ENCODE measurements at regions not wholly inside any gene's neighbourhood (a gene's known extent, or its start where the extent isn't known, plus 50 kb on each side); places are given as distances from the start of the nearest gene placed in this dataset.

DNA sequence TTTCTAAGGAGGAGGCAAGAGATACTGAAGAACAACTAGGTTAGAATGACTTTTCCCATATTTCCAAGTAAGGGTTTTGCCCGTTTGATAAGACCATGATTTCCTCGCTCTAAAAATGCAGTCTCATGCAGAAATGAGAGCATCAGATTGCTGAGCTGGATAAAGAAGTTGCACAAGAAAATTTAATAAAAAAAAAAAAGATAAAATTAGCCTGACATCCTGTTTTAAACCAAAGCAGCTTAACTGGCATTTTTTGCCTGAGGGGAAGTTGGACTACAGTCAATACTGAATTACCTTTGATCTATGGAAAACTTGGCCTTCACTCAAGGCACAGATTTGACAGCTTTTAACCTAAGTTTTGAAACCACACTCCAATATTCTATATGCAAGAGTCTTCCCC is 208.4 kb downstream of the GASK1B start:
- no peak for DNase-seq (ENCODE audit: low spot score)

DNA sequence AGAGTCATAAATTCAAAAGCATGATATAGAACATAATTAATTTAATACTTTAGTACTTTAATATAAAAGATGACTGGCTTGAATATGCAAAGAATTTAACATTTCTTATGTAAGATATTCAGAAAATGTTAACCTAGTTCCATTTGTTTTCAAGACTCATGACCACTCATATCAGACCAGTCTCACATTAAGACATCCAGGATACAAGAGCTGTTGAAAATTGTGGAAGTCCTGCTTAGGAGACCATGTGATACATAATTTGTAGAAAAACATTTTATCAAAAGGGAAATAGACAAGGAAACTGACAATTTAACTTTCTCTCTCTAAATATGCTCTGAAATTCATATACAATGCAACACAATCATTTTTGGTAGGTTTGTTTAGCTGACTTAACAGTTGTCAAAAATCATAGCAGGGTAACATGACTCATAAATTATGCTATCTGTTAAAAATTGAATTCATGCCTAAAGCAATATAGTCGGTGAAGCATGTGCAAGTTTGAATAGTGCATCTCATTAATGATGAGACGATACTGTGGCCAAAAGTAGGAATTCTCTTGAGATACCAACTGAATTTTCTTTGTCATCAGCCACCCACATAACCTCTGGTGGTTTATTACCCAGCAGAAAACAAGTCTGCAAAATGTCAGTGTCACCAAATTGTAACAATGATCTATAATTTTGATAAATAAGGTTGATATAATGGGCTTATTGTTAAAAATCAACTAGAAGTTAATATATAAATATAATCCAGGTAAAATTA is 211.4 kb downstream of the GASK1B start:
- no peak for DNase-seq (ENCODE audit: low spot score)

DNA sequence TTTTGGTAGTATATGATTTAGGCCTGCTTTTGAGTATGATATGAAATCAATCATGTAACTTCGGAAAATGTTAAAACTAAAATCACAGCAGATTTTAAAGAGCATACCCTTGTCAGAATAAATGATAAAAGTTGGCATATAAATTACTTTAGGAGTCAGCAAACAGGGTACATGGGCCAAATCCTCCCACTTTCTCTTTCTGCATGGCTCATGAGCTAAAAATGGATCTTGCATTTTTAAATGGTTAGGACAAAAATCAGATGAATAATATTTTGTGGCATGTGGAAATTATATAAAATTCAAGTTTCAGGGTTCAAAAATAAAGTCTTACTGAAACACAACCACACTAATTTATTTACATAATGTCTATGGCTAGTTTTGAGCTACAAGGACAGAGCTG is 214.9 kb downstream of the GASK1B start:
- DNase-seq (ENCODE audit: low spot score), result no peak

DNA sequence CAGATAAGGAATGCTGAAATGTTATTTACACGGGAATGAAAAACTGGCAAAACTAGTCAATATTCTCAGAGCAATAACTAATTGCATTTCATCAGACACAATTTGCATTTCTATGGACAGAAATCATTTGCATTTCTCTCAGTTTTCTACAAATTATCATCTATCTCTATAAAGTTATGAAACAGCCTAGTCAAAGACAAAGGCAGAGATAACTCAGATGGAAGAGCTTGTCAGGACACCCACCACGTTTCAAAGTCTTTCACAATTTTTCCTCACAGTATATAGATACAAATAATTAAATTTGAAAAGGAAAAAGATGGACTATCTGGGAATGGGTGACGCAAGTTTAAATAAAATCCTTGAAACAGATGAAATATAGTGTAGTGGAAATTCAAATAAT is 230.8 kb downstream of the GASK1B start:
- DNase-seq (ENCODE audit: low spot score), result no peak

DNA sequence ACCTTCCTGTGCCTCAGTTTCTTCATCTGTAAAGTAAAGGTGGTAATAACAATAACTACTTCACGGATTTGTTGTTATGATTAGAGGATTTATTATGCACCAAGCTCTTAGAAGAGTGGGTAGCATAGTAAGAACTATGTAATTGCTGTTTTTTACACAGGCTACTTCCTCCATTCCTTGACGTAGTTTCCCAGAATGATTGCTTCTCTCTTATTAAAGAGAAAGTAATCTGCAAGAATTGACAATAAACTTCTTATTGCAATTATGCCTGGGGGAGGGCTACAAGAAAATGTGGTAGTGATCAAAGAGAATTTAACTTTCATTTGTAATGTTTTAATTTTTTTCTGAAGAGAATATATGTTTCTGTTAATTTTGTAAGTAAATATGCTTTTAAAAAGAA is 238.7 kb downstream of the GASK1B start:
- no peak for DNase-seq (ENCODE audit: low spot score)

DNA sequence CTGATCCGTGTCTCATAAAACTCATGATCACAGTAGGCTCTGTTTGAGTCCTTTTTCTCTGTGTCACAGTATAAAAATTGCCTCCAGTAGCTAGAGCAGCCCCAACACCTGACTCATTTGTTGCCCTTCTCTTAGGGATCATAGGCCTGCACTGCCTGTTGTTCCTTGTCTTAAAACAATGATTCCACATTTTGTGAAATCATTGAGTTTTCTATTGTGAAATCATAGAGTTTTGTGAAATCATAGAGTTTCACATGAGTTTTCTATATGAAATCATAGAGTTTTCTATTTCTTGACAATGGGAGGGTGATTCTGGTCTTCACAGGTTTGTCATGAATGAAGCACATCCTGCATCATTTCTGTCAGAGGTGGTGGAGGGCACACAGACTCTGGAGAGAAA is 239.9 kb downstream of the GASK1B start:
- DNase-seq (ENCODE audit: low spot score), result no peak

DNA sequence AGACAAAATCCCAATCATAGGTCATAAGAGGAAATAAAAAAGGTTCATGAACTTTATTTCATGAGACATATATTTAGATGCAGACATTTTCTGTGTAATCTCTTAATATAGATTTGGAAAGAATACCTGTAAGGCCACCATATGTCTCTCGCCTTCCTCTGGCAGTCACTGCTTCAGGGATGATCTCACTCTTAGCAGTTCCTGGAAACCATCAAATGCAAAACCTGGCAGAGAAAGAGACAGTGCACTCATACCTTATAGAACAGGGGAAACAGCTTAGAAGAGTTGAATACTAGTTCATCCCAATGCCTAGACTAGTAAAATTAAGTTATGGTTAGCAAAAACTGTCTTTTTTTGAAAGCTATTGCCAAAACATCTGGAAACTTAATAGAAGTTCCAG is 243.3 kb downstream of the GASK1B start:
- no peak for DNase-seq (ENCODE audit: low spot score)

DNA sequence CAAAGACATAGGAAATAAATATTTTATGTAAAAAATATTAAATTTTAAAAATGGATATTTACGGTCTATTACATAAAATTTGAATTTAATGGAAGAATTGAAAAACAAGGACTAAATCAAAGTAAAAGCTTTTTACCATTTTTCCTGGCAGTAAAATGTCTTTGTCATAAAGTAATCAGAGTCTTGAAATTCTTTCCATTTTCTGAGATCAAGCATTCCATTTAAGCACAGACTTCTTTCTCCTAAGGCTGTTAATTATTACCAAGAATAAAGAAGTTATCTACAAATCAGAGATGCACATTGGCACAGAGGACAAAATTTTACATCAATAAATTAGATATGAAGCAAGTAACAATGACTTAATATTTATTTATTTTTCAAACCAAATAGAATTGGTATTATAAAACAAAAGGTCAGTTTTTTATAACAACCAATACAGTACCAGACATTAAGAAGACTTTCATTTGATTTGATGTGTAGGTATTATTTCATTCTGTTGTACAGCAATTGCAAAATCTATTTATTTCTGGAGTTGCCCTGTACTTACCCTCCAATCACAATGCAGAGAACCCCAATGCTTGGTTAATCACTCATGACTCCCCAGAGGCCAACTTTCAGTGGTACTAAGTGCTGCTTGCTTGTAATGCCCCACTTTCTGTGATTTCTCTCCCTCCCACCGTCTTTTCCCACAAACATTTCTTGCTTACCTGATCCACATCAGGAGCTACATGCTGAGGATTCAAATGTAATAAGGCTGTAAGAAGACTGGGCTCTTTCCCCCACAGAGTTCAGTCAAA is 254.6 kb downstream of the GASK1B start:
- no peak for DNase-seq (ENCODE audit: low spot score)

DNA sequence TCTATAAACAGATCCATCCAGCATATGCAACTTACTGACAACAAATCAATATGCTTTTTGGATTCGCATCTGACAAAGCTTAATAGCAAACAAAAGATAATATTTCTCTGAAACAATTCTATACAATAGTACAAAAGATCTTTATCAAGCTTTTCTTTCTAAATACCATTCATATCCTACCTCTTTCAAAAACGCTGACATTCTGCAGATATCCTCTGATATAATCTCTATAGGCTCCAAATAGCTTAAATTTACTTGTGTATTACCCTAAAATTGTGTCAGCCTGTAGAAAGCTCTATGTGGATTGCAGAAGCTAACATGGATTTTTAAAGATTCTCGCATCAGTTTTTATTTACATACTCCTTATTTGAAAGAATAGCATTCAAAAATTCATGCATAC is 260.6 kb downstream of the GASK1B start:
- no peak for DNase-seq (ENCODE audit: low spot score)

DNA sequence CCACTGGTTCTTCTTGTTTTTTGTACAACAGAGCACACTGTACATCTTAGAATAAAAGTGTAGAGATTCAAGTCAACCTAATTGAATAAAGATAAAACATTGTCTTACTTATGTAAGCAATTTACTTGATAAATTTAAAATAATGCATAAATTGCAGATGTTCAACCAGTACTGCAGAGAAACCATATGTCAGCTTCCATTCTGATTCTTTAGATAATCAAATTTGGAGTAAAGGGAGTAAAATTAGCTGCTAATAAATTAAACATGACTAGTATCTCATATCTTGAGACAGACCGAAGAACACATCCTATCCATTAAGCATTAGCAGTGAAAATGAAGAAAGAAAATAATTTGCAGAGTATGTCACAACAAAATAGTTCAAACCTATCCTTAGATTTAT is 261.2 kb downstream of the GASK1B start:
- no peak for DNase-seq (ENCODE audit: low spot score)

DNA sequence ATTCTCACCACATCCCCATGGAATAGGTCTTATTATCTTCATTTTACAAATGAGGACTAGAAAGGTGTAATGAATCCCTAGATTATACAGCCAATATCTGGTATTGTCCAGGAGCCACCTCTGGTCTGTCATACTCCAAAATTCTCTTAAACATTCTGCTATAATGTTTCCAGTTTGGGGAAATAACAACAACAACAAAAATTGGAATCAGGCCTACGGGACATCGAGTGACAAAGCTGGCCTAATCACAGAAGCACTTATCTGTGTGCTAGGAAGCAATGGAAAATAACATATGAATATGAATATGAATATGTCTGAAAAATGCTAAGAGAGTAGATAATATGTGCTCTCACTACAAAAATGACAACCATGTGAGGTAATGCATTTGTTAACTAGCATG is 264.1 kb downstream of the GASK1B start:
- DNase-seq (ENCODE audit: low spot score), result no peak

DNA sequence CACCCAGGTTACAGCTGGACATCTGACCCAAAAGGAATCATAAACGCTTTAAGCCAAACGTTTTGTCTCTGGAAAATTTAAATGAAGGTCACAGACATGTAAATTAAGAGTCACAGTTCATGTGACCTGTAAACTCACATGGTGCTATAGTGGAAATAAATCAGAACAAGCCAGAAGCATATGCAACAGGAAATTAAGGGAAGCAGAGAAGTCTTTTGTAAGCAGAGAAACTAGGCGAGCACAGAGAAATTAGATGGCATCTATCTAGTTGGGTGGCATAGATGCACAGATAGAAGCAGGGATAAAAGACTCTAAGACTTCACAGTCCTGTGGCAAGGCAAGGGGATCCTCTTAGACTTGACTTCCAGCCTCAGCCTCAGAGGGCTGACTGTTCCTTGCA is 264.8 kb downstream of the GASK1B start:
- DNase-seq (ENCODE audit: low spot score), result no peak

DNA sequence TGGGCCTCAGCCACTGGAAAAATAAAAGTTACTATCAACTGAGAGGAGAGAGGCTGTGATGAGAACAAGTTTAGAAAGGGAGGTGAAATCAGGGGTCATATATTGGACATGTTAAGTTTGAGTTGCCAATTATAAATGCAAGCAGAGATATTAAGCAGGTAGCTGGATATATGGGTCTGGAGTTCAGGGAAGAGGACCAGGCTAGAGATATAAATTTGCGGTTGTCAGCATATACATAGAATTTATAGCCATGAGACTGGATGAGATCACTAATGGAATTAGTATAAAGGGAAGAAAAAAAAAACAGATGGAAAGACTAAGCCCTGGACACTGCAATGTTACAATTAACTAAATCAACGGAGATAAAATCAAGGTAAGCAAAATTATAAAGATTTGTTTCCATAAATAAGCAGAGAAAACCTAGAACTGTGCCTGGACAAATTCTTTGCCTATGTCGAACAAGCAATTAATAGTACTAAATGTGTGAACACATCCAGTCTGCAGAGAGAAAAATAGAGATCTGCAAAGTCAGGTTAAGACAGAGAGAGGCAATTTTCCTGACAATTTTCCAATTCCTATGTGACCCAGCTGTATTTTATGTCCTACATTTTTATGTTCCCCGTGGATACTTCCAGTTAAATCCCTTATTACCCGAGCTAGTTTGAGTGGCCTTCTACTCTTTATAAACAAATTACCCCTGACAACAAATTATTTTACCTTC is 265.4 kb downstream of the GASK1B start:
- no peak for DNase-seq (ENCODE audit: low spot score)

DNA sequence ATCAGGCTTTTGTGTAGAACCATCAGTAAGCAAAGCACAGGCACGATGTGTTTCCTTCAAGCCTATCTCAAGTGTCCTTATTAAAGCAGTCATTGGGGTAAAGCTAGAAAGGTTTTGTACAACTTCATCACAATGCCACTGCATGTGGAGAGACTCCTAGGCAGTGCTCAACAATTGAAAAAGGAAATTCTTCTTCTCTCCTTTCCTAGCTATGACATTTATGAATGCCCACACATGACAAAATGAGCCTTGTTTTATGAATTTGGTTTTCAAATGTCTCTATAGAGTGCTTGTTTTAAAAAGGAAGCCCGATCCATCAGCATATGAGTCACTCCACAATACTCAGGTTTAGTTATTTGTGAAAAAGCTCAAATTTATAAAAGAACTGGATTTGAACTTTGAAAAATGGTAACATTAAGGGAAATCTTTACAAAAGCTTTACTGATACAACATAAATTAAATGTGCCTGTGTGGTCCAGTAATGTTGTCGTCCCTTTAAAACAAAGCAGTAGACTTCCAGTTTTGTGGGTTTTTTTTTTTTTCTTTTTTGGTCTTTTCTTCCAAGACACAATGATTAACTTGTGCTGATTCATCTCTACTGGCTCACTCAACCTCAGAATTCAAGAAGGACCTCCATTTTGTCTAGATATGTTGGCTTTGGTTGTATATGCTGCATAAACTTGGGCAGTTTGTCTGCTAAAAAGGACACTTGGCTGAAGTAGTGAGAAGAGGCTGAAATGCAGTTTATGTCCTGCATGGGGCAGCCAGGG is 273.8 kb downstream of the GASK1B start:
- no peak for DNase-seq (ENCODE audit: low spot score)

DNA sequence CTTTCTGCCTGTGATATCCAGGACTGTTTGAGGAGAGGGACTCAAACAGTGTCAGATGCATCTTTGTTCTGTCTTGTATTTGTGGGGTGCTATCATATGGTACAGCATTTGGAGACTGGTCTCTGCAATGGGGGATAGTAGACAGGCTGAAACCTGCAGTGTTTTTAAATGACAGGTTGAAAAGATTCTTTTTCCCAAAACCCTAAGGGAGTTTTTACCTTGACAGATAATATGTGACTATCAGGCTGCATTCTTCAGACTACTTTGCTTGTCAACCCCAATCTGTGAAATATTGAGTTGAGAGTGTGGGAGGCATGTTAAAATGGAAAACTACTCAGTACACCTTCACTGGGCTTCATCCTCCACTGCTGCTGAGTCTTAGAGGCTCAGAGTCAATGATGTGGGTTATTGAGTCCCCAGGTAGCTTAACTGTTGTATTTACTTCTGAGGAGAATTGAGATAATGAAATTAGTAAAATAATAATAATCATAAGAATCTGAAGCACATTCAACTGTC is 274.9 kb downstream of the GASK1B start:
- no peak for DNase-seq (ENCODE audit: low spot score)

DNA sequence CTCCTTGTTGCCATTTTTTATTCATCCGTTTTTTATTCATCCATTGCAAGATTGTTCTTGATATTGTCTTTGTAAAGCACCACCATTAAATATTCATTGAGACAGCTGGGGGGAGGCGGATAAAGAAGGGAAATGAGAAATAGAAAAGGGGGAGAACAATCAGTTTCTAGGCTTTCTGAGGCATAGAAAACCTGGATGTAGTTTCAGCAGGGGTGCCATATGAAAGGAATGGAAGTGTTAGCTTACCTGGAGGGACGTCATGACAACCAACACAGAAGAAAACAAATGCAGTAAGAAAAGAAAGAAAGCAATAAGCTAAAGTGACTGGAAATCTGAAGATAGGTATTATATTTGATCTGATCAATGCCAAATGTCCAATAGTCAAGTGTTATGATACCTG is 276.1 kb downstream of the GASK1B start:
- no peak for DNase-seq (ENCODE audit: low spot score)

DNA sequence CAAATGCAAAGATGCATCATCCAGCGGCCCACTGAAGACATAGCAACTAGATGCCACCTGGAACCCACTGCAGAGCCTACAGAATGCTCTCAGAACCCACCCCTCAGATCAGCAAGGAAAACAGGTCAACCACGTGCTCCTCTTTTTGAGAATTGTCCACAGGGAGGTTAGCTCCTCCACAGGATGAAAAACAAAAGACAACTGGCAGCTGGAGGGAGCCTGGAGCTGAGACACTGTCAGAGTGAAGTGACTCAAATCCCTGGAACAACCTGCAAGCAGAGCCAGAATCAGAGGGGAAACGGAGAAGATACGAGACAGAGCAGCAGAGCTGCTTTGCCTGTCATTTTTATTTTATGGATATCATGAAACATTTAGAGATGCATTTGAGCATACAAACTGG is 277.6 kb downstream of the GASK1B start:
- DNase-seq (ENCODE audit: low spot score), result no peak

DNA sequence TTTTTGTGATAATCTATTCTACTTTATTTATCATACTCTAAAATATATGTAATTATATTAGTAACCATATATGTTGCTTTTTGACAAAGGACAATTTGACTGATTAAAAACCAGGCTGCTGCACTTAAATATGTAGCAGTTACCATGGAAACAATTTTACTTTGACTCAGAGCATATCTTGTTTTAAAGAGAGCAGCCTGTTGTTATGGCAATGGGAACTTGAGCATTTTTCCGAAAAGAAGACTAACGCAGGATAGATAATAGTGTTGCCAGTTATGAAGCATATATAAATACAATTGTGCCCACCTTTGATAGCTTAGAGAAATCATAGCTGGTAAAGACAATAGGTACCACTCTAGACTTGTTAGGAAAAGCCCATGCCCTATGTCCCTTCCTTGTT is 283.0 kb downstream of the GASK1B start:
- DNase-seq (ENCODE audit: low spot score), result no peak

DNA sequence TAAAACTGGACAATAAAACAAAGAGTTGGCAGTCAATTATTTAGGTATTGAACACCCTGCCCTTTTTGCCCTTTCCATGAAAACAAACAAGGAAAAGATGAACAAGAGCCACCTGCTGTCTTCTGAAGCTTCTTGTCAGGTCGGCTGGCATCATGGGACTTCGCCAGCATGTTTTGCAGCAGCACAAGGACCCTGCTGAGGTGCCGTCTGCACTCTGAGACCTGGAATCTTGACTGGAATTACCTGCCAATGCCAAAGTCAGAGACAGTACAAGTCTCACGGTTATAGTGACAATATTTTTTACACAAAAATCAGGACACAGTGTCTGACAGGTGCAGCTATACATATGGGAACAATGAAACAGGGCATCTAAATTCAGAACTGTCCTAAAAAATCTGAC is 284.5 kb downstream of the GASK1B start:
- no peak for DNase-seq (ENCODE audit: low spot score)

DNA sequence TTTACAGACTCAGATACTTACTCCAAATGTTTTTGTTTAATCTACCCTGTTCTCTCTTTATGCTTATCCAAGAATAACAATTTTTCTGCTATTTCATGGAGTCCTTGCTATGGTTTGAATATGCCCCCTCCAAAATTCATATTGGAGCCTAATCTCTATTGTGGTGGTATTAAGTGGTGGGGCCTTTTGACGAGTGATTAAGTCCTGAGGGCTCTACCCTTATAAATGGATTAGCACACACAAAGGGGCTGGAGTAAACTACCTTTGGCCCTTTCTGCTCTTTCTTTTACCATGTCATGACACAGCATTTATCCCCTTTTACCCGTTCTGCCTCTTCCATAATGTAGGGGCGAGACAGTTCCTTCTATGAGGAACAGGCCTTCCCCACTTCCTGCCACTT is 285.5 kb downstream of the GASK1B start:
- DNase-seq (ENCODE audit: low spot score), result no peak

DNA sequence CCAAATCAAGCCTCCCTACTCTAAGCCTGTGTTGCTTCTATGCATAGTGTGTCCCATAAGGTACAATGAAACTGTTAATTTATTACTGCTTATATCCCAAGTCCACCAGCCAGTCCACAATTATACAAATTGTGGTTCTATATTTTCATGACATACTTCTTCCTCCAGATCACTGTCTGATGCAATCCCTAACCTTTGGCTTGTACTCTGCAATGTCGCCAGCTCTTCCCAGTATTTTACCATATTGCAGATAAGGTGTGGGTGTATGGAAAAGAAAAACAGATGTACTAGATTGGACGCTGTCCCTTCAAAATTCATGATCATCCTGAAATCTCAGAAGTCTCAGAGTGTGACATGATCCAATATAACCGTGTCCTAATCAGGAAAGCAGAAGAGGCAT is 286.2 kb downstream of the GASK1B start:
- no peak for DNase-seq (ENCODE audit: low spot score)

DNA sequence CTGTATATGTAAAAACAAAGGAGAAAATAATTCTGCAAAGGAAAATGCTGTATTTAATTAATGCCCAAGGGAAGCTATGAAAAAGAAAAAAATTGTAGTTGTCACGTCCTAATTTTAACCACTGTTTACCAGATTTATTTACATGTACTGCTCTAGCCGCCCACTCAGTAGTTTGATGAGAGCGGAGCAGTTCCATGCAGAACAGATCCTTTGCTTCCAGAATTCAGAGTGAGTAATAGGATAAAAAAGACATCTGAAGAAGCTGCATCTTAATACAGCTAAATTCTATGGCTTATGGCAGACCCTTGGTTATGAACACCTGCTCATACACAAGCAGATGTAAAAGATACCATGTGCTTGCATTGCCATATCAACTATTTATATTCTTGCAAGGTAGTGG is 287.0 kb downstream of the GASK1B start:
- no peak for DNase-seq (ENCODE audit: low spot score)
